SK-N-SH (cell line): ENCODE measurements at regions not wholly inside any gene's neighbourhood (a gene's known extent, or its start where the extent isn't known, plus 50 kb on each side); places are given as distances from the start of the nearest gene placed in this dataset.
A peak's percentile ranks its signal among the peaks of the same experiment; 100 is the strongest.

Source experiments
- CTCF ChIA-PET: fragments of 300-600, 350-600 bp; formaldehyde crosslinking; extraction: SDS; loops from one replicate; lab custom pipeline; 2021; lab: Yijun Ruan, JAX
- POLR2A ChIA-PET: fragments of 350-600 bp; sonication (Branson Sonifier 250); formaldehyde crosslinking; extraction: SDS; loops from one replicate; lab custom pipeline; 2020; ENCODE audit warnings: antibody characterized with exemption, inconsistent platforms; lab: Yijun Ruan, JAX
- DNase-seq: peaks from one replicate; pipeline ENCODE4 v3.0.0; 2012
- H2AFZ ChIP-seq: fragments of 200-600 bp; sonication (generic); 2 replicates; pipeline ENCODE4 v1.8.1; 2016; ENCODE audit warnings: antibody characterized with exemption, mild to moderate bottlenecking, low read depth
- H3F3A ChIP-seq: fragments of 200-600 bp; sonication (generic); replicated peaks from 2 replicates; pipeline ENCODE3; 2016; ENCODE audit warnings: antibody characterized with exemption, mild to moderate bottlenecking; ENCODE audit not compliant: insufficient read depth
- H3K27ac ChIP-seq, 2 experiments: fragments of 200-500 bp in 1 of 2; fragments of 200-600 bp in 1 of 2; sonication (Bioruptor generic) in 1 of 2; sonication (generic), shearing (Covaris generic) in 1 of 2; 2 replicates each; pipeline versions ENCODE4 v1.5.1 to v1.6.1; 2014 to 2016; ENCODE audit warnings: low read depth in 2 of 2, inconsistent platforms in 1 of 2, low read length in 1 of 2, mild to moderate bottlenecking in 1 of 2, mixed read lengths in 1 of 2
- H3K27me3 ChIP-seq: fragments of 200-600 bp; sonication (generic), shearing (Covaris generic); 2 replicates; pipeline ENCODE4 v1.6.1; 2016; ENCODE audit warnings: mixed run types; ENCODE audit not compliant: insufficient read depth
- H3K36me3 ChIP-seq, 2 experiments: fragments of 200-500 bp in 1 of 2; fragments of 200-600 bp in 1 of 2; sonication (Bioruptor generic) in 1 of 2; sonication (generic) in 1 of 2; replicated peaks in 1 of 2; 2 replicates each; pipeline versions ENCODE3 to v1.5.1; 2014 to 2016; ENCODE audit warnings: low read length in 1 of 2, mild to moderate bottlenecking in 1 of 2; ENCODE audit not compliant: insufficient read depth in 2 of 2, control insufficient read depth in 1 of 2
- H3K4me1 ChIP-seq, 2 experiments: fragments of 200-500 bp in 1 of 2; fragments of 200-600 bp in 1 of 2; sonication (Bioruptor generic) in 1 of 2; sonication (generic), shearing (Covaris generic) in 1 of 2; 2 replicates each; pipeline versions ENCODE4 v1.5.1 to v1.6.1; 2014 to 2016; ENCODE audit warnings: low read depth in 1 of 2, low read length in 1 of 2, mixed run types in 1 of 2; ENCODE audit not compliant: insufficient read depth in 2 of 2, control insufficient read depth in 1 of 2
- H3K4me2 ChIP-seq: fragments of 200-600 bp; sonication (generic), shearing (Covaris generic); 2 replicates; pipeline ENCODE4 v1.6.1; 2017; ENCODE audit warnings: mixed run types
- H3K4me3 ChIP-seq, 2 experiments: fragments of 200-500 bp in 1 of 2; fragments of 200-600 bp in 1 of 2; sonication (Bioruptor generic) in 1 of 2; sonication (generic), shearing (Covaris generic) in 1 of 2; 2 replicates each; pipeline versions ENCODE4 v1.5.1 to v1.8.1; 2014 to 2016; ENCODE audit warnings: low read depth in 2 of 2, inconsistent platforms in 1 of 2, low read length in 1 of 2, mild to moderate bottlenecking in 1 of 2, mixed read lengths in 1 of 2, moderate library complexity in 1 of 2
- H3K79me2 ChIP-seq: fragments of 200-600 bp; sonication (generic); 2 replicates; pipeline ENCODE4 v1.8.1; 2017; ENCODE audit warnings: mild to moderate bottlenecking; ENCODE audit not compliant: insufficient read depth
- H3K9ac ChIP-seq: fragments of 200-600 bp; sonication (generic); 2 replicates; pipeline ENCODE4 v1.6.1; 2017; ENCODE audit warnings: mixed run types
- H3K9me2 ChIP-seq: fragments of 200-600 bp; sonication (generic); 2 replicates; pipeline ENCODE4 v1.6.1; 2017; ENCODE audit warnings: mixed run types
- H3K9me3 ChIP-seq: fragments of 200-600 bp; sonication (generic); 2 replicates; pipeline ENCODE4 v1.6.1; 2017; ENCODE audit warnings: mixed run types, mild to moderate bottlenecking, moderate library complexity
- H4K20me1 ChIP-seq: fragments of 200-600 bp; sonication (generic); 2 replicates; pipeline ENCODE4 v1.6.1; 2017; ENCODE audit warnings: mild to moderate bottlenecking, mixed run types; ENCODE audit not compliant: insufficient read depth
- CHD2 ChIP-seq: fragments of 150-350 bp; IDR thresholded peaks from 2 replicates; pipeline ENCODE4 v1.6.1; 2018; ENCODE audit warnings: low read length; ENCODE audit not compliant: partially characterized antibody
- EP300 ChIP-seq, 2 experiments: IDR thresholded peaks; 2 replicates each; pipeline versions ENCODE4 v1.4.0 to v1.6.1; 2012; ENCODE audit warnings: borderline replicate concordance in 1 of 2, low read depth in 1 of 2, low read length in 1 of 2
- FOSL2 ChIP-seq: IDR thresholded peaks from 2 replicates; pipeline ENCODE4 v1.4.0; 2012; ENCODE audit warnings: low read depth, mild to moderate bottlenecking, moderate library complexity, borderline replicate concordance
- FOXJ3 ChIP-seq: sonication (generic); formaldehyde crosslinking; IDR thresholded peaks from 2 replicates; pipeline ENCODE4 v1.5.1; 2020; ENCODE audit warnings: mild to moderate bottlenecking, missing genetic modification reagents
- GATA2 ChIP-seq: sonication (generic); formaldehyde crosslinking; IDR thresholded peaks from 2 replicates; pipeline ENCODE4 v1.5.0; 2020; ENCODE audit warnings: mild to moderate bottlenecking, missing genetic modification reagents
- MXI1 ChIP-seq: IDR thresholded peaks from 2 replicates; pipeline ENCODE4 v1.6.1; 2012; ENCODE audit warnings: mild to moderate bottlenecking, low read depth, low read length, improper control_type of control experiment
- POLR2AphosphoS5 ChIP-seq: IDR thresholded peaks from 2 replicates; pipeline ENCODE4 v1.6.1; 2012; ENCODE audit warnings: low read depth, low read length
- RAD21 ChIP-seq: IDR thresholded peaks from 2 replicates; pipeline ENCODE4 v1.6.1; 2012; ENCODE audit warnings: mild to moderate bottlenecking, low read length
- RCOR1 ChIP-seq: fragments of 150-350 bp; IDR thresholded peaks from 2 replicates; pipeline ENCODE4 v1.6.1; 2017; ENCODE audit warnings: antibody characterized with exemption, low read length
- RFX5 ChIP-seq: IDR thresholded peaks from 2 replicates; pipeline ENCODE4 v1.6.1; 2012; ENCODE audit warnings: mild to moderate bottlenecking, improper control_type of control experiment, low read length
- TCF12 ChIP-seq: IDR thresholded peaks from 2 replicates; pipeline ENCODE4 v1.4.0; 2012
- TEAD4 ChIP-seq: IDR thresholded peaks from 2 replicates; pipeline ENCODE4 v1.4.0; 2012; ENCODE audit warnings: mild to moderate bottlenecking, borderline replicate concordance; ENCODE audit not compliant: insufficient read depth
- WGBS: methylation state at CpG from one replicate; pipeline ENCODE4 v1.1.6; 2017; ENCODE audit warnings: low lambda C conversion rate; 5-methylcytosine and 5-hydroxymethylcytosine counted together
- TF ChIP-seq, protein P1 (sequence below): IDR thresholded peaks from 2 replicates; pipeline ENCODE4; 2012
- TF ChIP-seq, protein P2 (sequence below): IDR thresholded peaks from 2 replicates; pipeline ENCODE4 v1.4.0; 2012; ENCODE audit warnings: low read depth, borderline replicate concordance

GRCh38 chr10:88194041-88194887, 330.8 kb downstream of the PTEN start:
- Histone ChIP-seq H3K9ac (no peak overlapping the region), H3K27me3 (no peaks in the 10 kb centered on the region), H2AFZ (no peak overlapping the region), H3K4me1 (peaks cover 0 to 19% of the 10 kb centered on the region in 2 experiments; a peak in 2 of 4 replicates), H3K4me3 (no peak overlapping the region), H3K9me3 (no peaks in the 10 kb centered on the region)
- CTCF ChIA-PET: interaction anchor here (1.0 kb wide), 2 partner anchors 12 to 195 kb away, joined by 3 to 6 read pairs; no protein-coding TSS in a partner anchor
- TF ChIP-seq MXI1: 0 out of 2 replicates have a peak, but pooled peaks have one; percentile 0
- TF ChIP-seq TCF12: no peak
- no peak for TF ChIP-seq RFX5
- no peak for TF ChIP-seq FOXJ3 (CRISPR knock-in tag)
- TF ChIP-seq, all 33 proteins: peak for 1
- Histone ChIP-seq H3K36me3 (no peaks in the 10 kb centered on the region), H3K4me2 (no peak overlapping the region), H4K20me1 (no peaks in the 10 kb centered on the region), H3K27ac (peak overlapping the region; percentile 35 to 97; a peak in 3 of 4 replicates), H3K79me2 (no peaks in the 10 kb centered on the region), H3K9me2 (no peaks in the 10 kb centered on the region), H3F3A (no peaks in the 10 kb centered on the region)
- DNase-seq: no peak
- POLR2A ChIA-PET: no interaction called here
- WGBS: 62% methylated on average over 3 of the region's 3 CpGs

DNA sequence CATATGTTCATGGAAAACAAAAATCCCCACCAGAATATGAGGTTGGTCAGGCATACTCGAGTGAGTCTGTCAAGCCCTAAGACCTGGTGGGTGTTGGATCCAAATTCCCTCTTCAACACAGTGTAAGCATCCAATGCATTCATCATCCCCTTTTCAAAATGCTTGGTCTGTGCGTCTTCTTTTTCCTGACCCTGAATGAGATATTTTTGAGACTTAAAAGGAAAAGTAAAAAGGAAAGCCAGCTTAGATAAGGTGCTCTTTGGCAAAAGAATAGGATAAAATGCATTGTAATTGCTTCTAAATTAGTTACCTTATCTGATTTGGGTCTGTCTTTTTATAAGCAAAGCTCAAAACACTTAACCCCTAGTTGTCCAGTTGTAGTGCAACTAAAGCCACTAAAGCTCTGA, 331.5 kb downstream of the PTEN start:
- Histone ChIP-seq H3K4me1 (peaks cover 0 to 19% of the 10 kb centered on the region in 2 experiments; a peak in 2 of 4 replicates), H3K4me2 (no peak overlapping the region), H3K9me3 (no peaks in the 10 kb centered on the region)
- POLR2A ChIA-PET: interaction anchor here (1.1 kb wide), 1 partner anchor 333 kb away, joined by 3 read pairs; no protein-coding TSS in a partner anchor
- TF ChIP-seq EP300 (IDR thresholded peaks at IDR 0.05; ENCODE audit: borderline replicate concordance in 1 of 2, low read depth in 1 of 2, low read length in 1 of 2) (peak in 1 of 2 experiments; percentile 96; a peak in 2 of 4 replicates), MXI1 (peak; percentile 37; the same call in 1 of the 2 replicates), TCF12 (peak; percentile 43; the same call in 1 of the 2 replicates), CHD2 (peak; percentile 76), FOSL2 (no peak), RCOR1 (peak; percentile 66; the same call in 1 of the 2 replicates), POLR2AphosphoS5 (peak; percentile 28; the same call in 1 of the 2 replicates), GATA2 (peak; percentile 94), TEAD4 (peak; percentile 52; the same call in 1 of the 2 replicates), RAD21 (peak; percentile 49)
- TF ChIP-seq, protein P1, sequence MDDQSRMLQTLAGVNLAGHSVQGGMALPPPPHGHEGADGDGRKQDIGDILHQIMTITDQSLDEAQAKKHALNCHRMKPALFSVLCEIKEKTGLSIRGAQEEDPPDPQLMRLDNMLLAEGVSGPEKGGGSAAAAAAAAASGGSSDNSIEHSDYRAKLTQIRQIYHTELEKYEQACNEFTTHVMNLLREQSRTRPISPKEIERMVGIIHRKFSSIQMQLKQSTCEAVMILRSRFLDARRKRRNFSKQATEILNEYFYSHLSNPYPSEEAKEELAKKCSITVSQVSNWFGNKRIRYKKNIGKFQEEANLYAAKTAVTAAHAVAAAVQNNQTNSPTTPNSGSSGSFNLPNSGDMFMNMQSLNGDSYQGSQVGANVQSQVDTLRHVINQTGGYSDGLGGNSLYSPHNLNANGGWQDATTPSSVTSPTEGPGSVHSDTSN: no peak
- TF ChIP-seq, protein P2, sequence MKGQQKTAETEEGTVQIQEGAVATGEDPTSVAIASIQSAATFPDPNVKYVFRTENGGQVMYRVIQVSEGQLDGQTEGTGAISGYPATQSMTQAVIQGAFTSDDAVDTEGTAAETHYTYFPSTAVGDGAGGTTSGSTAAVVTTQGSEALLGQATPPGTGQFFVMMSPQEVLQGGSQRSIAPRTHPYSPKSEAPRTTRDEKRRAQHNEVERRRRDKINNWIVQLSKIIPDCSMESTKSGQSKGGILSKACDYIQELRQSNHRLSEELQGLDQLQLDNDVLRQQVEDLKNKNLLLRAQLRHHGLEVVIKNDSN: no peak
- TF ChIP-seq, all 33 proteins: peak for 9
- H3F3A ChIP-seq: no peaks in the 10 kb centered on the region
- H3K27me3 ChIP-seq: no peaks in the 10 kb centered on the region
- 2% methylated on average over 2 of the region's 2 CpGs for WGBS
- H3K36me3 ChIP-seq: no peaks in the 10 kb centered on the region
- no peak overlapping the region for H2AFZ ChIP-seq
- H3K79me2 ChIP-seq: no peaks in the 10 kb centered on the region
- H3K4me3 ChIP-seq: no peak overlapping the region
- H3K9me2 ChIP-seq: no peaks in the 10 kb centered on the region
- no peak overlapping the region for H3K9ac ChIP-seq
- peak; percentile 33 for DNase-seq
- CTCF ChIA-PET: interaction anchor here (0.8 to 1.0 kb wide), 4 partner anchors 11 to 195 kb away, joined by 3 to 6 read pairs (median 4); no protein-coding TSS in a partner anchor
- H4K20me1 ChIP-seq: no peaks in the 10 kb centered on the region
- H3K27ac ChIP-seq: peak overlapping the region; percentile 35 to 97; a peak in 3 of 4 replicates
